ENCODE measurements at regions not wholly inside any gene's neighbourhood (a gene's known extent, or its start where the extent isn't known, plus 50 kb on each side); places are given as distances from the start of the nearest gene placed in this dataset.

DNA sequence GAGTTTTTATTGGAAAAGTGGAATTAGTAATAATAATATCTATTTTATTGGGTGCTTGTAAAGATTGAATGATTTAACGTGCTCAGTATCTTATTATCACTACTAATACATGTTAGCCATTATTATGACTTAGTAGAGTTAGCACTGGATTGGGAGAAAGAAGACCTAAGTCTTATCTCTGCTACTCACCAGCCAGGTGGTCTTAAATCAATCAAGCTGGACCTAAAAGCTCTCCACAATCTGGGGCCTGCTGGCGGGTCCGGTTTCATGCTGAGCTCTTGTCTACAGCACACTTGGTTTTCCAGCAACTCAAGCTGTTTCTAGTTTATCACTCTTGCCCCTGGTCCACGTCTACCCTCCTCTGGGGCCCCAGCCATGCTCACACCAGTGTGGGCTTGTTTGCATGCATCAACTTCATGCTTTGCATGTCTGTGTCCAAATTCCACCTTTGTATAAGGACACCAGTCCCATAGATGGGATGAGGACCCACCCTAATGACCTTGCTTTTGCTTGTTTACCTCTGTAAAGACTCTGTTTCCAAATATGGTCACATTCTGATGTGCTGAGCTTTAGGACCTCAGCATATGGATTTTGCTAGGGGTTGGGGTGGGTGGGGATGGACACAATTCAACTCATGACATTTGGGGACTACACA lies 363.1 kb downstream of the LPIN1 start:
- TF ChIP-seq SUZ12 (IDR thresholded peaks at IDR 0.05; ENCODE audit: extremely low read depth, insufficient read depth, insufficient read length) = no peak
- no peak for TF ChIP-seq ZNF274 (IDR thresholded peaks at IDR 0.05; ENCODE audit: low read depth, low read length)
- TF ChIP-seq YY1 (IDR thresholded peaks at IDR 0.05; ENCODE audit: insufficient read depth, insufficient read length) = no peak
